ENCODE measurements at regions not wholly inside any gene's neighbourhood (a gene's known extent, or its start where the extent isn't known, plus 50 kb on each side); places are given as distances from the start of the nearest gene placed in this dataset.

DNA sequence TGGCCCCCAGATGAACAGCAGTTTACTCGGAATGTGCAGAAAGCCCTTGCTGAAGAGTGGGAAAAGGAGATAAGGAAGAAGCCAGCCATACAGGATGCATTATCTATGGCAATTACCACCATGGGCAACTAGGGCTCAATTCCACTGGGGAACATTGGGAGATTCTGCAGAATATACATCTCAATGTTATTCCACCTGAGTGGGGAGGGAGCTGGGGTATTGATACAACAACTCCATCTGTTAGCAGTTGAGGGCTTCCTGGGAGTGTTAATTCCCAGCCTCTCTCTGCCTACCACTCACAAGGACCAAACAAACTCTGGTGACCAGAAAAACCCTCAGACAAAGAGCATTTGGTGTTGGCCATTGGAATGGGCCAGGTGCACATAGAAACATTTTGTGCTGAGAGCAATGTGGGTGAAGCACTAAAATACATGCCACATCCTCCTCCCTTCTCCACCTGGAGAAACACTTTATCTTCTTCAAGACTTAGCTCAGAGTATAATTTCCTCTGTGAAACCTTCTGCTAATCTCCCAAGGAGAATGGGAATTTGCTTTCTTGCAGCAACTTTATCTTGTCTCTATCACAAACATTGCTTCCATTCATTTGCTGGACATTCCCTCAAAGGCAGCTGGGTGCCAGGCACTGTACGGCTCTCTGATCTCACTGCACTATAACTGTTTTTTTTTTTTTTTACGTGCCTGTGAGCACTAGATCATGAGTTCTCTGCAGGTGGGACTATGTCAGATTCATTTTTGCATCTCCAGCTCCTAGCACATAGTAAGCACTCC is 292.2 kb downstream of the MN1 start:
- no peaks in the 10 kb centered on the region for H3K36me3 ChIP-seq
- no peak overlapping the region for H3K27ac ChIP-seq
- TF ChIP-seq, protein P1, sequence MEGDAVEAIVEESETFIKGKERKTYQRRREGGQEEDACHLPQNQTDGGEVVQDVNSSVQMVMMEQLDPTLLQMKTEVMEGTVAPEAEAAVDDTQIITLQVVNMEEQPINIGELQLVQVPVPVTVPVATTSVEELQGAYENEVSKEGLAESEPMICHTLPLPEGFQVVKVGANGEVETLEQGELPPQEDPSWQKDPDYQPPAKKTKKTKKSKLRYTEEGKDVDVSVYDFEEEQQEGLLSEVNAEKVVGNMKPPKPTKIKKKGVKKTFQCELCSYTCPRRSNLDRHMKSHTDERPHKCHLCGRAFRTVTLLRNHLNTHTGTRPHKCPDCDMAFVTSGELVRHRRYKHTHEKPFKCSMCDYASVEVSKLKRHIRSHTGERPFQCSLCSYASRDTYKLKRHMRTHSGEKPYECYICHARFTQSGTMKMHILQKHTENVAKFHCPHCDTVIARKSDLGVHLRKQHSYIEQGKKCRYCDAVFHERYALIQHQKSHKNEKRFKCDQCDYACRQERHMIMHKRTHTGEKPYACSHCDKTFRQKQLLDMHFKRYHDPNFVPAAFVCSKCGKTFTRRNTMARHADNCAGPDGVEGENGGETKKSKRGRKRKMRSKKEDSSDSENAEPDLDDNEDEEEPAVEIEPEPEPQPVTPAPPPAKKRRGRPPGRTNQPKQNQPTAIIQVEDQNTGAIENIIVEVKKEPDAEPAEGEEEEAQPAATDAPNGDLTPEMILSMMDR (IDR thresholded peaks at IDR 0.05; ENCODE audit: low read depth, low read length): no peak
- H3K27me3 ChIP-seq: no peaks in the 10 kb centered on the region
- no peak for DNase-seq (ENCODE audit: low read depth in 1 of 2, low spot score in 1 of 2)
- no peaks in the 10 kb centered on the region for H3K9me3 ChIP-seq (ENCODE audit: low read depth)
- no peaks in the 10 kb centered on the region for H3K4me1 ChIP-seq (ENCODE audit: low read depth)
- no peak overlapping the region for H3K4me3 ChIP-seq

DNA sequence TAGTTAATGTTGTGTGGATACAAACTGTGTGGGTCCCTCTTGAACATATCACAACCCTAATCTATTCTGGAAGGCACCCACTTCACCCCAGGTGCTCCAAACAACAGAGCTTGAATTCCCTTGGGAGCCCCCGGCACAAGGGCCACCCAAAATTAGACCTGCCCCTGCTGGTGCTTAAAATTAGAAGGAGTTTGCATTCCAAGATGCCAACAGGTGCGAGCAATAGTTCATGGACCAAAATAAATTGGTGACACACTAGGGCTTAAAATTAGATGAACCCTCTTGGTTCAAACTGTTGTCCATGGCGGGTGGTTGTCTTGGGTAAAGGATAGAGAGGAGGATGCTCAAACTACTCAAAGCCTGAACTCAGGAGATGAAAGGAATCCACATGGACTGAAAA is 291.5 kb downstream of the MN1 start:
- H3K4me1 ChIP-seq (ENCODE audit: low read depth): no peaks in the 10 kb centered on the region
- no peaks in the 10 kb centered on the region for H3K27me3 ChIP-seq
- no peaks in the 10 kb centered on the region for H3K36me3 ChIP-seq
- TF ChIP-seq, protein P1 (IDR thresholded peaks at IDR 0.05; ENCODE audit: low read depth, low read length): no peak
- no peak for DNase-seq (ENCODE audit: low read depth in 1 of 2, low spot score in 1 of 2)
- H3K27ac ChIP-seq: no peak overlapping the region
- H3K9me3 ChIP-seq (ENCODE audit: low read depth): no peaks in the 10 kb centered on the region
- no peak overlapping the region for H3K4me3 ChIP-seq

DNA sequence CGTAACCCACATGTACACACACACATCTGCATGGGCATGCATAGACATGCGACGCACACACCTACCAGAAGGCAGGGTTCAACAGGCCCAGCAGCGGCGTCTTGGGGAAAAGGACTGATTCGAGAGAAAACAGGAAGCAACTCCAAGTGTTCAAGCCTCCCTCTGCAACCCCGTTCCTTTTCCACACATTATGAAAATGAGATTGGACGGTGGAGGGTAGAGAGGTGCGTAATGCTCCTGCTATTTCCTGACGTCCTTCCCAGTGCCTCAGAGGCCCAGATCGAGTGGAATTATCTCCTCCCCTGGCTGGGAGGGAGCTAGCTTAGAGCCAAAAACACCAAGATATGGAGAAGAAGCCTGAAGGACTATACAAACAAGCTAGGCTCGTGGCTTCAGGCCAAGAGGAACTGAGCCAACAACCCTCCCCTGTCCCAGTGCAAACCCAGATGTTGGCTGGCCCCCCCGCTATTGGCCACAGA is 289.2 kb downstream of the MN1 start:
- Histone ChIP-seq H3K9me3 (ENCODE audit: low read depth) (no peaks in the 10 kb centered on the region), H3K36me3 (no peaks in the 10 kb centered on the region), H3K4me3 (no peak overlapping the region), H3K27ac (no peak overlapping the region), H3K4me1 (ENCODE audit: low read depth) (no peaks in the 10 kb centered on the region), H3K27me3 (no peaks in the 10 kb centered on the region)
- DNase-seq (ENCODE audit: low read depth in 1 of 2, low spot score in 1 of 2): peak in 1 of 2 donors; percentile 98
- TF ChIP-seq, protein P1 (IDR thresholded peaks at IDR 0.05; ENCODE audit: low read depth, low read length): no peak

DNA sequence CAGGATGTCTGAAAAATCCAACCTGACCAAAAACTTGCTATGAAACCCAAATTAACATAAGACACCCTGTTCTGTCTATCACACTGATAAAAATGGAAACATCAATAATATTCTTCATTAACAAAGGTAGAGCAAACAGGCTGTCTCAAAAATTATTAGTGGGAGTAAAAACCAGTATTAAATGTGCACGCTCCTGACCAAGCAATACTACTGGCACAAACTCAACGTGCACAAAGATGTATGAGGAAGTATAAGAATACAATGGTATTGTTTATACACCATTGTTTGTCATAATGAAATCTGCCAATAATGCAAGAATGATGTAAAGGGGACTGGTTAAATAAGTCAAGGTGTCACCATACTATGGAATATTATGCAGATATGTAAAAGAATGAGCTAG is 288.5 kb downstream of the MN1 start:
- no peak overlapping the region for H3K4me3 ChIP-seq
- no peaks in the 10 kb centered on the region for H3K4me1 ChIP-seq (ENCODE audit: low read depth)
- no peak overlapping the region for H3K27ac ChIP-seq
- TF ChIP-seq, protein P1 (IDR thresholded peaks at IDR 0.05; ENCODE audit: low read depth, low read length): no peak
- H3K9me3 ChIP-seq (ENCODE audit: low read depth): no peaks in the 10 kb centered on the region
- H3K27me3 ChIP-seq: no peaks in the 10 kb centered on the region
- H3K36me3 ChIP-seq: no peaks in the 10 kb centered on the region
- no peak for DNase-seq (ENCODE audit: low read depth in 1 of 2, low spot score in 1 of 2)

DNA sequence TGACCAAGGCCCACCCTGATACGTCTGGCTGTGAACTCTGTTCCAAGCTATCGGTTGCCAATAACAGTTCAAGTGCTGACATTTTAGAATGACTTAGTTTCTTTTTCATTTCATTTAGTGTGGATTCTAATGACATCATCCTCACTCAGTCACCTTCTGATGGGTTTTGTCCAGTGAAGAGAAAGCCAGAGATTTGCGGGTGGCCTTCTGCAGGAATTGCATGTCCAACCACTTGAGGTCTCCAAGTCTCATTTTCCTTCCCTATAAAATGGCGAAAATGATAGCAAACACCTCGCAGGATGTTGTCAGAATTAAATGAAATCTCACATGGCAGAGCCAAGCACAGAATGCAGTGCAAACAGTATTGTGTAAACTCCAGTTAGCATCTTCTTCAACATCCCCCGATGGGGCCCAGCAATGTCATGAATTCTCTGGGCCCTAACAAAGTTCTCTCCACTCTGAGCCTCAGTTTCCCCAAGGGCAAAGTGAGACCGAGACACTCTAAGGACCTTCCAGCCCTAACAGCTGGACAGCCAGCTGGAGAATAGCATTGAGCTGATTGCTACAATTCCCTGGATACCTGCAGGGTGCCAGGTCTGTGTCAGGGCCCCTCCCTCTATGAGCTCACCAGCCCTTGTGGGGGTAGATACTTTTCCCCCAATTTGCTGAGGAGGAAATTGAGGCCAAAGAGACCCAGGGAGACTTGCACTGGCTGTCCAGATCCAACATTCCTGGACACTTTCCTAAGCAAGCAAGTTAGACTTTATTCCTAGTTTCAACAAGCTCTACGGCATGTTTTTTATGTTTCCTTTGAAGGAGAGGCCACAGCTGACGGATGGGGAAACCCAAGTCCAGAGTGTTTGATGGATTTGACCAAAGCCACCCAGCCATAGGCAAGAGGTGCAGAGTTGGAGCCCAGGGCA is 286.7 kb downstream of the MN1 start:
- DNase-seq (ENCODE audit: low read depth in 1 of 2, low spot score in 1 of 2): peak in 1 of 2 donors; percentile 39
- H3K27ac ChIP-seq: no peak overlapping the region
- peaks cover 6% of the 10 kb centered on the region for H3K4me1 ChIP-seq (ENCODE audit: low read depth)

More for the DNA sequence above, 286.7 kb downstream of the MN1 start:
- TF ChIP-seq, protein P1 (IDR thresholded peaks at IDR 0.05; ENCODE audit: low read depth, low read length): no peak
- Histone ChIP-seq H3K36me3 (no peaks in the 10 kb centered on the region), H3K27me3 (no peaks in the 10 kb centered on the region), H3K9me3 (ENCODE audit: low read depth) (no peaks in the 10 kb centered on the region), H3K4me3 (no peak overlapping the region)

Data from cardiac muscle cell (in vitro differentiated cells and primary cell).